ENCODE measurements at regions not wholly inside any gene's neighbourhood (a gene's known extent, or its start where the extent isn't known, plus 50 kb on each side); places are given as distances from the start of the nearest gene placed in this dataset.
"Not testable (repeated sequence)": the region's sequence is repeated elsewhere in the genome, so short reads cannot be mapped to it uniquely, and the experiment has no call there.

DNA sequence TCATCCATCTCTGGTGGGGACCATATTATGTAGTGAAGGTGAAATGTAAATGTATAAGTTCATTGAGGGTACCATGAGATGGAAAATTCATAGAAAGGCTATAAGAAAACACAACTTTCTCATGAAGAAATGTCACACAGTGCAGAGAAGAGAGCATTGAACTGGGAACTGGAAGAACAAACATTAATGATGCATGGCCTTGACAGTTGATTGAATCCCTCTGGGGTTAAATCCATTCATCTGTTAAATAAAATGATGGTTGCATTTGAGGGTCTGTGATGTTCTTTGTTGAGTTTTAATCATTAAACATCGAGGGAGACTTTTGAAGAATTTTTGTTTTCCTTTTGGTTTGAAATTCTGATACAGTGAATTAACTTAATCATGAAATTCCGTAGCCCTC, 1401.4 kb downstream of the FAM181B start:
- no peak for DNase-seq (ENCODE audit: low read depth in 2 of 2, low spot score in 1 of 2)

DNA sequence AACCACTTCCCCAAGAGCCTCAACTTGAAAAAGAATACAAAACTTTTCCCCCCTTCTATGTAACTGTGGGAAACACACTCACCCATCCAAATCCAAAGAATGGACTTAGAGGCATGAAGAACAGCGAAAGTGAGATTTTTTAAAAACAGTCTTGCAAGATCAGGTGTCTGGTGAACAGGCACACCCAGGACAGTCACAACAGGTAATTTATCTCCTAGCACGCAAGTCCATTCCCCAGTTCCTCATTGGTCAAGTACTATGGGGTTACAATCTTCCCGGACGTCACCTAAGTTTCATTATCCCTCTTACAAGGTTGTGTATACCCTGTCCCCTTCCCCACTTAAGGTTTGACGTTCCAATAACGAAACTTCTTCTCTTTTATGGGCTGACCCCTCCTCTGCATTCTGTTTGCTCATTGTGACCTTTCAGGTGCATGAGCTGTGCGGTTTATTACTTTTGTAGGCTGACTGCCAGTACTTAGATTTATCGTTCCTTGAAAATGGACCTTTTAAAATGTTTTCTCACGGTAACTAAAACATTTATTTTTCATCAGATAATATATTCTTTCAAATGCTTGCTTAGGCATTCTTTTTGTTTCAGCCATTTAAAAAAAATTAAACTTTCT, 1401.9 kb downstream of the FAM181B start:
- DNase-seq (ENCODE audit: low read depth in 2 of 2, low spot score in 1 of 2) = no peak

DNA sequence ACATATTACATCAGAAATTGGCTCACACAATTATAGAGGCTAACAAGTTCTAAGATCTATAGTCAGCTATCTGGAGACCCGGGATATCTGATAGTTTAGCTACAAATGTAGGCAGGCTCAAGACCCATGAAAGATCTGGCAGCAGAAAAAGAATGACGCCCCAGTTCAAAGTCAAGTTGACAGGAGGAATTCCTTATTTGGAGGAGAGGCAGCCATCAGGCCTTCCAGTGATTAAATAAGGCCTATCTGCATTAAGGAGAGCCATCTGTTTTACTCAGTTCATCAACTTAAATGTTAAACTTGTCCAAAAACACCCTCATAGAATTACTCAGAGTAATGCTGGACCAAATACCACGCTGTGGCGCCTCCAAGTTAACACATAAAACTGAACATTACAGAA, 1402.6 kb downstream of the FAM181B start:
- DNase-seq (ENCODE audit: low read depth in 2 of 2, low spot score in 1 of 2) = no peak

DNA sequence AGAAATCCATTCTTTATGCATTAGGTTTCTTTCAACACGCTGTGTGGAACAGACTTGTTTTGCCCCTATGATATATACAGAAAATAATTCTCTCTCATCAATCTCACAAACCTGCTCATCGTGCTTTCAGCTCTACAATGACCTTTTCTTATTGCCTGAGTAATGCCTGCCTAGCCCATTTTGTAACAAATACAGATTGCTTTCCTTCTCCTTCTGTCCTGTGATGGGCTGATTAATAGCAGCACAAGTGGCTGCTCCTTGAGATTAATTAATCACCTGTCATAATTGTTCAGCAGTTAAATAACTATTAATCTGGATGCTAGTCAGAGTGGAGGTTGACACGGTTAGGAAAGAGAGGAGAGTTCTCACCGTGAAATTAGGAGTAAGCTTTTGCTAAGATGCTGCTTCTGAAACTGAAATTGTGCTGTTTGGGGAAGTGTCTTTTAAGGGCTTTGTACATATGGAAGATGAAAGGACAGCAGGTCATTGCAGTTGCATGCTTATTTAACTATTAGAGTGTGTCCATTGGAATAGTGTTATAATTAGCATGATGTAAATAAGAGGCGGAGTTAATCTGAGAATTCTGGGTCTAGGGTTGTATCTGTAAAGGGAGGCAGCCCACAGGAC, 1430.5 kb downstream of the FAM181B start:
- DNase-seq (ENCODE audit: low read depth in 2 of 2, low spot score in 1 of 2) = no peak

DNA sequence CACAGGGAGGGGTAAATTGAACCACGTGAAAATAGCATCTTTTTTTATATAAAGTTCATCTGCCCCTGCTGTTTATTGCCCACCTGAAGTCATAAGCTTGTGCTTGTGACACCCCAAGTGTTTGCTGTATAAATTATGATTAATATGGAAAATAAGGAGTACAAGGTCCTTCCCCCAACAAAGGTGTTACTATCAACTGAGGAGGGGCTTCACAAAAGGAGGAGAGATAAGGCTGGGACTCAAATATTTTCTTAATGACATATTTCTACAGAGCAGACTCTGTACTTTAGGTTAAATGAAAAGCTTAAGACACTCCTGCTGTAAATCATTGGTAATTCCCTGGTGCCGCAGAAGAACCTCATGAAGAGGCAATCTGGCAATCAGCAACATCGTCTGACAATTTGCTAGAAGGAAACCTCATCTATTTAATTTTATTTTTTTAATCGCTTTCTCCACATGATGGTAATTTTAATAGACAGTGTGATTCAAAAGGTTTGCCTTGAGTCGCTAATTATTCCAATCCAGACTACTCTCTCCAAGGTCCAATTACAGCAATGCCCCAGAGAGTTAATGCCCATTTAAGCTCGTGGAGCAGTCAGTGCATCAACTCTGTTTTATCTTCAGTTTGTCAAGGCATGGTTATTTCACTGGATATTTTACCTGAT, 1432.4 kb downstream of the FAM181B start:
- no peak for DNase-seq (ENCODE audit: low read depth in 2 of 2, low spot score in 1 of 2)

DNA sequence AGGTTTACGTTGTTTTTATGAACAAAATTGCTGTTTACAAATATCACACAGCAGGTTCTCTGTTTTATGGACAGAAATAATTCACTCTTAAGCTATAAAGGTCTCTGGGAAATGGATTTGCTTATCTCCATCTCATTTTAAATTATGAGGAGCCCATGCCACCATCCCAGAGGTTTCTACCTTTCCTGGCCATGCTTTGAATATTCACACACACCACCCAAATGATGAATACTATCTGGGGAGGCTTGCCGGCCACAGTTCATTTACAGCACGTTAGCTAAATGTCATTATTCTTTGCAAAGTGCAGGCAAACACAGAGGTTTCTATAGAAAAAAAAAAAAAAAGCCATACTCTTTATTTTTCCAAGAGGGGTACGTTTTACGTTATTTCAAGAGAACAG, 1446.7 kb downstream of the FAM181B start:
- no peak for DNase-seq (ENCODE audit: low read depth in 2 of 2, low spot score in 1 of 2)

DNA sequence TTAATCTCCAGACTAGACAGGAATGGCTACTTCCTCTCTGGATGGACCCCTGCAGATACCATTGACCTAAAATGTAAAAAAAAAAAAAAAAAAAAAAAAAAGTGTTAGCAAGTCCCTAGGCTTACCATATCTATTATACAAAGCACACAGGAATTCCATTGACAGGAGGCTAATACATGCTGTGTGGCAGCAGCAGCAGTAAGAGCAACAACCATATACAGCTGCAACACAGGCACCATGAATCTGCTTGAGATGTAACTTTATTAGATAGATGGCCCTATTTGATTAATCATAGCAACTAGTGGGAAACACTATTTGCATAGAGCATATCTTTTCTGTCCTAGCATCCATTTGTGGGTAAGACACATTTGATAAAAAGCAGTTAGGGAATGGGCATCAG, 1447.1 kb downstream of the FAM181B start:
- no peak for DNase-seq (ENCODE audit: low read depth in 2 of 2, low spot score in 1 of 2)

DNA sequence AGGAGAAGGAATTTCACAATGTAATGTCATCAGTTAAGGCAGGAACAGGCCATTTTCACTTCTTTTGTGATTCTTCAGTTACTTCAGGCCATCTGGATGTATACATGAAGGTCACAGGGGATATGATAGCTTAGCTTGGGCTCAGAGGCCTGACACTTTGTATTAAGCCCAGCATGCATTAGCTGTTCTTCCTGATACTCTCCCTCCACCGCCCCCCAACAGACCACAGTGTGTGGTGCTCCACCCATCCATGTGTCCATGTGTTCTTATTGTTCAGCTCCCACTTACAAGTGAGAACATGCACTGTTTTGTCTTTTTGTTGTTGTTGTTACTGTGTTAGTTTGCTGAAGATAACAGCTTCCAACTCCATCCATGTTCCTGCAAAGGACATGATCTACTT, 1453.4 kb downstream of the FAM181B start:
- not testable (repeated sequence) for DNase-seq (ENCODE audit: low read depth in 2 of 2, low spot score in 1 of 2)

DNA sequence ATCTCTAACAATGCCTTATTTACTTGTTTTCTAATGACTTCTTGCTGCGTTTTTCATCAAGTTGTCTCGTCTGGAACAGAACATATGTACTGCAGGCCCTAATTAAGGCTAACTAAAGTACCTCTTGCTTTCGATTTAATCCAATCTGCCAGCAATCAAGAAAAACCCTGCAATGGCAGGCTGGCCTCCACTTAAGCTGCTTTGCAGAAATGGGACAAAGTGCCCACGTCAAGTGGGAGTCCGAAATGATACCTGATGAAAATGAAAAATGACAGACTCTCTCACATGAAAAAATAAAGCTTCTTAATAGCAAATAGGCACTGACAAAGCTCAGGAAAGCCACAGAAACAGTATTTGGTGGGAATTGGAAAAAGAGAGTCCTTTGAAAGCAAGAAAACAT, 1454.7 kb downstream of the FAM181B start:
- no peak for DNase-seq (ENCODE audit: low read depth in 2 of 2, low spot score in 1 of 2)

DNA sequence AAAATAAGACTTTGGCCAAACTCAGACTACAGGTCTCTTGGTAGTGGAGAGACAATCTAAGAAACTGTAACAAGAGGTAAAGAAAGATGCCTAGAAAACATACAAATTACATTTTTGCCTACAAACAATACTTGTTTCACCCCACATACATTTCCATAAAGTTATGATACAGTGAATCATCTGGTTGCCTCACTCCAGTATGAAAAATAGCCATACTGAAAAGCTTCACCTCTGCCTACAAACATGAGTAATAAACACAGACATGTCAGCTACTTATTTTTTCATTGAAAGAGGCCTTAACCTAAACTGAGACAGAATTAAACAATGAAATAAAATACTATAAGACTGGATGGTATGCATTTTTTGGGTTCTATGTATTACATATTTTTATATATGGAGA, 1463.0 kb downstream of the FAM181B start:
- no peak for DNase-seq (ENCODE audit: low read depth in 2 of 2, low spot score in 1 of 2)

DNA sequence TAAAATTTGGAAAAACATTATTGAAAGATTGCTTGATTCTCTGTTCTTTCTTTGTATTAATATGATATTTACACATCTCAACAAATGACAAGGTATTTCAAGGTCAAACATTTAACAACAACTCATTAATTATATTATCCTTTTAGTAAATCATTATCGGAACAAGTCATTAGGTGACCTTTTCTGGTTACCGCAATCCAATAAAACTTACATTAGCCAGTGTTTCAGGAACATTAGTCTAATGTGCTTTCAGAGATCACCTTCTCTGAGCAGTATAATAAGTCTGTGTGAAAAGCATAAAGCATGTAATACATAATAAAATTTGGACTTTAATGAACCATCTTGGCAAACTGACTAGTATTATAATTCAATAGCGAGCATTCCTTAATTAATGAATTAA, 1466.4 kb downstream of the FAM181B start:
- DNase-seq (ENCODE audit: low read depth in 2 of 2, low spot score in 1 of 2) = no peak

DNA sequence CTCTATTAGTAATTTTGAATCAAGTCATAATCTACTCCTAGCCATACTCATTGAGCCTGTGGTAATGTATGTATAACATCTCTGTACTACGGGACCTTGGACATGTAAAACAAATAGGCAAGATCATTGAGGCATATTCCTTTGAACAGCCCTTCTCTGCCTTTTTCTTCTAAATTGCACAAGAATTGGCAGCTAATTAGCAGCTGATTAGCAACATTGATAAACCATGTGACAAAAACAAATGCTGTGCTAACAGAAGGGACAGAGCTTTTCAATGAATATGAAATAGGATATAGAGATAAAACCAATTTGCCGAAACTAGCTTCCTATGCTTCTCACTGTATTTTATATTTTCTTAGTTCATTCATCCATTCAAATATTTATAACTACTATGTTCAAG, 1474.2 kb downstream of the FAM181B start:
- DNase-seq (ENCODE audit: low read depth in 2 of 2, low spot score in 1 of 2) = no peak

DNA sequence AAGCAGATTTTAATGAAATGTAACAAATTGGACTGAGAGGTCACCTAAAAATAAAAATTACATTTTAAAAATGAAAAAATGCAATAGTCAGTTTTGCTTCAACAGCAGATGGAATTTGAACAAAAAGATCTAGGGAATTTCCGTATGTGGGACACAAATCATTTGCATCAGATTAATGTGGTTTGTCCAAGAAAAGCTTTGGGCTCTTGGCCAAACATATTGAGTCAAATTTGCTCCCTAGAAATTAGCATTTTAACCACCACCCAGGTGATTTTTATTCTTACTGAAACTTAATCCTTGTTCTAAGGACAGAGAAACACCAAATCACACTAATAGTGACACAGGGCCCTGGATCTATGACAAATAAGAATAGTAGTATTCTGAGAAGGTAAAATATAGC, 1477.8 kb downstream of the FAM181B start:
- DNase-seq (ENCODE audit: low read depth in 2 of 2, low spot score in 1 of 2) = no peak

DNA sequence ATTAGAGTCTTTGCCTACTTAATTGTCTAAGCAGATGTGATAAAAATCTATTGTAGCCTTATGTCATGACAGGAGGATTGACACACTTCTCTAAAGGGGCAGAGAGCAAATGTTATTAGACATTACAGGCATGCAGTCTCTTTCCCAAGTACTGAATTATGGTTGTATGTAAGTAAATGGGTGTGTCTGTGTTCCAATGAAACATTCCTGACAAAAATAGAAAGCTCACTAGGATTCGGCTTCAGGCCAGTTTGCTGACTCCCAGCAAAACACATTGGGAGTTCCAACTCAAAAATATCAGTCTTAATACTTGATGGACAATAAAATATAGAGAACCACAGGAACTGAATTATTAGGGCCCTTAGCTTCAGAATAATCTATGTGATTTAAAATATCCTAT, 1480.4 kb downstream of the FAM181B start:
- no peak for DNase-seq (ENCODE audit: low read depth in 2 of 2, low spot score in 1 of 2)

DNA sequence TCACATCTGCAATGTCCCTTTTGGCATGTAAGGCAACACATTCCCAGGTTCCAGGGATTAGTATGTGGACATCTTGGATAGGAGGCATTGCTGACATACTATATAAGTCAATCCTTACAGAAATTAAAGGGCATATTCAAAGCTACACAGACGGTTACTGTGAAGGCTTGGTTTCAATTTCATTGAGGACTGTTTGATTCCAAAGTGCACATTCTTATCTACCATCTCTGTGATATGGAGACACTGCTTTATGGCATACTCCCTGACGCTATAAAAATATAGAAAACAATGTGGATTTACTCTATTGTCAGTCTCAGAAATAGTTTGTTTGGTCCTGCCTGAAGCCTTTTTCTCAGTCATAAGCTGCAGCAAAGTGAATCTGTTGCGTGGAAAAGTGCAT, 1486.7 kb downstream of the FAM181B start:
- DNase-seq (ENCODE audit: low read depth in 2 of 2, low spot score in 1 of 2) = no peak

DNA sequence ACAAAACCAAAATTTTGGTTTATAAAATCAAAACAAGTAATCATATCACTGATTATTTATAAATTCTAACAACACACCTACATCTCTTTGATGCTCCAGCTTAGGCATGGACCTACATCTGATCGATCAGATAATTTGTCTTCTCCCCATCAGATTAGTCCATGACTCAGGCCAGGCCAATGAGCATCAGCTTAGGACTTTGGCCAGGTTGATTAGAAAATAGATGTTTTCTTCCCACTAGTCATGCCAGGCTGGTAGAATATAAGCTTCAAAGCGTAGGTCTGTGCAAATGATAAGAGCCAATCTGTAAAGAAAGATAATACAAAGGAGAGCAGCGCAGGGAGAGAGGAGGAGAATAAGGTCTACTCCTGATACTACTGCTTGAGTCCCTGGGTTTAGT, 1487.9 kb downstream of the FAM181B start:
- no peak for DNase-seq (ENCODE audit: low read depth in 2 of 2, low spot score in 1 of 2)

DNA sequence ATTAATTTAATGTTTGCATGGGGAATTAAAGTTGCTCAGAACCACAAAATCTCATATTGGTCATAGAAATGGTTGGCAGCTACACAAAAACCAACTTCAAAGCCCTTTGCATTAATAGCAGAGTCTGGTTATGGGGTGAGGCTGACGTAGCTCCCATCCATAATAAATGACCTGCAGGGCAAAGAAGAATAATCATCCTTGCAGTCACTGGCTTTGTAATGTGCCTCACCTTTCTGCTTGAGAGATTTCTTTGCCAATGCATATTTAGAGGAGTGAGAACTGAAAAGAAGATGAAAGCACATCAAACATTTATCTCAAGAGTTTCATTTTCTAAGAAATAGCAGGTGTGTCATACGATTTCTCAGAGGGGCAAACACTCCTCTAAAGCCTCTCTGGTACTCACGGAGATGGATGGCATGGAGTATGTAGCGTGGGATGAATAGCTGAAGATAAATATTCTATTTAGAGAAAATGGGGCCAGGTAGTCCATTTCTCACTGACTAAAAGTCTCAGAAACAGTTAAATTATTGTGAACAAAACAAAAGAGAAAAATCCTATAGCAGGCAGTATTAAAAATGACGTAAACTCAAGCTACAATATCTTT, 1491.9 kb downstream of the FAM181B start:
- no peak for DNase-seq (ENCODE audit: low read depth in 2 of 2, low spot score in 1 of 2)

DNA sequence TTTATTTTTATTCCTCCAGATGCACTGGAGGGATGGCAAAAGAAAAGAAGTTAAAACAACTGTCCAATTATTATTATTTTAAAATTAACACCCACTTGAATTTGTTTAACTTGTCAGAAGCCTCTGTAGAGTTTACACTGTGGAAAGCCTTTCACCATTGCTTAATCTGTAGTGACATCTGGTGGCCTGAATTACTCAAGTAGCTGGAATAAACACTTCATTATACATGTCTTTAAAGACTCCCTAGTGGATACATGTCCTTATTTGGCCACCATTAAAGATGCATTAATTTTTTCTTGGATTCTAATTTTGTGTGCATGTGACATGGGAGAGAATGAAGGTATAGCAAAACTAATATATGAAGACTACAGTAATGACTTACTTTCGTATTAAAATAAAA, 1496.5 kb downstream of the FAM181B start:
- DNase-seq (ENCODE audit: low read depth in 2 of 2, low spot score in 1 of 2) = no peak

DNA sequence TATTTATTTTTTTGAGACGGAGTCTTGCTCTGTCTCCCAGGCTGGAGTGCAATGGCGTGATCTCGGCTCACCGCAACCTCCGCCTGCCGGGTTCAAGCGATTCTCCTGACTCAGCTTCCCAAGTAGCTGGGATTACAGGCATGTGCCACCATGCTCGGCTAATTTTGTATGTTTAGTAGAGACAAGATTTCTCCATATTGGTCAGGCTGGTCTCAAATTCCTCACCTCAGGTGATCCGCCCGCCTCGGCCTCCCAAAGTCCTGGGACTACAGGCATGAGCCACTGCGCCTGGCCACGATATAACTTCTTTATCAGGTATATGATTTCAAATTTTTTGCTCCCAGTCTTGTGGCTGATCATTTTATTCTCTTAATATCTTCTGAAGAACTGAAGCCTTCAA, 1506.3 kb downstream of the FAM181B start:
- DNase-seq (ENCODE audit: low read depth in 2 of 2, low spot score in 1 of 2) = not testable (repeated sequence)

DNA sequence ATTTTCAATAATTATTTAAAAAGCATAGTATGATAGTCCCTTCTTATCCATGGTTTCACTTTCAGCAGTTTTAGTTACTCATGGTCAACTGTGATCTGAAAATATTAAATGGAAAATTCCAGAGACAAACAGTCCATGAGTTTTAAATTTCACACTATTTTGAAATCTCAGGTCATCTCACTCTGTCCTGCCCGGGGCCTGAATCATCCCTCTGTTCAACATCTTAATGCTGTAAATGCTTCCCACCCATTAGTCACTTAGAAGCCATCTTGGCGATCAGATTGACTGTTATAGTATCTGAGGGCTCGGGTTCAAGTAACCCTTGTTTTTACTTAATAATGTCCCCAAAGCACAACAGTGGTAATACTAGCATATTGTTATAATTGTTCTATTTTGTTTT, 1509.3 kb downstream of the FAM181B start:
- DNase-seq (ENCODE audit: low read depth in 2 of 2, low spot score in 1 of 2) = no peak

DNA sequence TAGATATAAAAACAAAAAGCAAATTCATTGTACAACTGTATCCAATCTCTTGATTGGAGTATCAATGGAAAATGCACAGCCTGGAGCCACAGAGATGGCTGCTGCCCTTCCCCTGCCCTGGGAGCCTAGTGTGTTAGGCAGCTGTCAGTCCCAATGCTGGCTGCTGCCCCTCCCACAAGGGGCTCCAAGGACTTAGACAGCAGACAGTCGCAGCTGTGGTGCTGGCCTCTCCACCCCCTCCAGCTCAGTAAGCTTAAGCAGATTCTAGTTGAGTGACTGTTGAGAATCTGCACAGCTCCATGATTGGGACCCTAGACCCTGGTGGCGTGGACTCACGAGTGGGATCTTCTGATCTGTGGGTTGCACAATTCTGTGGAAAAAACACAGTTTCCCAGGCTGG, 1511.2 kb downstream of the FAM181B start:
- DNase-seq (ENCODE audit: low read depth in 2 of 2, low spot score in 1 of 2) = no peak

DNA sequence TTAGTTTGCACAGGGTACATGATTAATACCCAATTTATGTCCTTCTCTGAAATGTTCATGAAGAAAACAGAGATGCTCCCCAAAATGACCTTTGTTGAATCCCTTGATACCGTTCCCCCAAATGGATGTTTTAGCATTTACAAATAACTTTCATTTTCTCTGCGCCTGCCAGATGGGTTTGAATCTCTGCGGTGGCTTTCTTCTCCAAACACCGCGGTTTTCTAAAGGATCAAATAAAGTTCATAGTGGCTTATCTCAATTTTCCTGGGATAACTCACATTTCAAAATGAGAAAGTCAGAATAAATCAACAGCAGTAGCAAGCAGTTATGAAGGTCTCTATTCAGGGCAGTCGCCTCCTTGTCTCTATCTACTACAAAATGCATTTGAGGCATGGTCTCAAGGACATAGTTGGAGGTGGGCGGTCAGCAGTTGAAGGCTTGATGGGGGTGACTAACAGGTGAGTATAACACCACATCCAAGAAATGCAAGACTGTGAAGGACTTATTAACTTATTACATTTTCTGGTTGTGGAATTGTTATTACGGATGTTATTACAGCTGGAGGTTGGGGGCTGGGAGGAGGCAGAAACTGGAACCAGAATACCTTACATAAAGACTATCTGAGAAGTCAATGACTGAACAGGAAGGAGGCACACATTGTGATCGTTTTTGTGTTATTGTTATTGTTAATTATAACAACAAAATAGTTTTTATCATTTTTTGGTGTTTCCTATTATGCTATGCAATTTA, 1513.3 kb downstream of the FAM181B start:
- DNase-seq (ENCODE audit: low read depth in 2 of 2, low spot score in 1 of 2) = no peak
